Activated naive CD4-positive, alpha-beta T cell treated with anti-CD3 and anti-CD28 coated beads, Interleukin-2, amount 10 ng/mL, durations not matched to agents 7 days and 5 days (primary cell): ENCODE measurements at regions not wholly inside any gene's neighbourhood (a gene's known extent, or its start where the extent isn't known, plus 50 kb on each side); places are given as distances from the start of the nearest gene placed in this dataset.

ENCODE experiments used
- CTCF ChIA-PET: fragments of 350-600 bp; sonication (Branson Sonifier 250); formaldehyde crosslinking; loops from one replicate; lab custom pipeline; 2021; ENCODE audit warnings: antibody characterized with exemption; lab: Charles Lee
- DNase-seq: peaks from one replicate; pipeline ENCODE4 v3.0.0-alpha.2; 2020
- H3K27ac Mint-ChIP-seq: one replicate; pipeline ENCODE4 v1.8.0; 2021; ENCODE audit warnings: mild to moderate bottlenecking, moderate library complexity, mixed read lengths
- H3K27me3 Mint-ChIP-seq: one replicate; pipeline ENCODE4 v1.8.0; 2021; ENCODE audit warnings: mild to moderate bottlenecking, mixed read lengths
- H3K36me3 Mint-ChIP-seq: one replicate; pipeline ENCODE4 v1.8.0; 2021; ENCODE audit warnings: mixed read lengths
- H3K4me1 Mint-ChIP-seq: one replicate; pipeline ENCODE4 v1.8.0; 2021; ENCODE audit warnings: mixed read lengths
- H3K4me3 Mint-ChIP-seq: one replicate; pipeline ENCODE4 v1.8.0; 2021; ENCODE audit warnings: mild to moderate bottlenecking, moderate library complexity, mixed read lengths
- H3K9me3 Mint-ChIP-seq: one replicate; pipeline ENCODE4 v1.8.0; 2021; ENCODE audit warnings: mixed read lengths

- H3K4me1 Mint-ChIP-seq = no peaks in the 10 kb centered on the region
- H3K27ac Mint-ChIP-seq = no peak overlapping the region
- CTCF ChIA-PET = no interaction called here
- no peaks in the 10 kb centered on the region for H3K36me3 Mint-ChIP-seq
- no peak overlapping the region for H3K4me3 Mint-ChIP-seq
- H3K9me3 Mint-ChIP-seq = peaks cover 33% of the 10 kb centered on the region
- no peak for DNase-seq
- no peaks in the 10 kb centered on the region for H3K27me3 Mint-ChIP-seq
Observed at GRCh38 chr14:26163761-26164160, 434.1 kb downstream of the NOVA1 start.

GRCh38 chr14:26157517-26157916, 440.3 kb downstream of the NOVA1 start:
- Mint-ChIP-seq H3K27ac (no peak overlapping the region), H3K4me1 (no peaks in the 10 kb centered on the region), H3K9me3 (peaks cover 27% of the 10 kb centered on the region), H3K27me3 (no peaks in the 10 kb centered on the region), H3K36me3 (no peaks in the 10 kb centered on the region), H3K4me3 (no peak overlapping the region)
- no peak for DNase-seq
- CTCF ChIA-PET = no interaction called here

GRCh38 chr14:26143057-26143456, 454.8 kb downstream of the NOVA1 start:
- Mint-ChIP-seq H3K4me1 (no peaks in the 10 kb centered on the region), H3K36me3 (no peaks in the 10 kb centered on the region), H3K27ac (no peak overlapping the region), H3K9me3 (peaks cover 3% of the 10 kb centered on the region), H3K27me3 (no peaks in the 10 kb centered on the region), H3K4me3 (no peak overlapping the region)
- no peak for DNase-seq
- CTCF ChIA-PET = no interaction called here

- Mint-ChIP-seq H3K27me3 (no peaks in the 10 kb centered on the region), H3K4me3 (no peak overlapping the region), H3K36me3 (no peaks in the 10 kb centered on the region), H3K27ac (no peak overlapping the region), H3K4me1 (no peaks in the 10 kb centered on the region), H3K9me3 (peaks cover 6% of the 10 kb centered on the region)
- DNase-seq = no peak
- CTCF ChIA-PET = no interaction called here
Observed at GRCh38 chr14:26138764-26139445, 458.9 kb downstream of the NOVA1 start.

GRCh38 chr14:26137161-26137560, 460.7 kb downstream of the NOVA1 start:
- Mint-ChIP-seq H3K36me3 (no peaks in the 10 kb centered on the region), H3K4me1 (no peaks in the 10 kb centered on the region), H3K4me3 (no peak overlapping the region), H3K27ac (no peak overlapping the region), H3K9me3 (peaks cover 6% of the 10 kb centered on the region), H3K27me3 (no peaks in the 10 kb centered on the region)
- CTCF ChIA-PET = no interaction called here
- no peak for DNase-seq

GRCh38 chr14:26132061-26132645, 465.7 kb downstream of the NOVA1 start:
- H3K4me3 Mint-ChIP-seq = no peak overlapping the region
- CTCF ChIA-PET = no interaction called here
- no peak for DNase-seq
- no peaks in the 10 kb centered on the region for H3K4me1 Mint-ChIP-seq
- peaks cover 3% of the 10 kb centered on the region for H3K9me3 Mint-ChIP-seq
- no peaks in the 10 kb centered on the region for H3K36me3 Mint-ChIP-seq
- H3K27me3 Mint-ChIP-seq = no peaks in the 10 kb centered on the region
- no peak overlapping the region for H3K27ac Mint-ChIP-seq

- H3K27me3 Mint-ChIP-seq = no peaks in the 10 kb centered on the region
- H3K4me1 Mint-ChIP-seq = no peaks in the 10 kb centered on the region
- H3K27ac Mint-ChIP-seq = no peak overlapping the region
- no peaks in the 10 kb centered on the region for H3K36me3 Mint-ChIP-seq
- peaks cover 2% of the 10 kb centered on the region for H3K9me3 Mint-ChIP-seq
- CTCF ChIA-PET = no interaction called here
- DNase-seq = no peak
- H3K4me3 Mint-ChIP-seq = no peak overlapping the region
Observed at GRCh38 chr14:26130690-26131089, 467.1 kb downstream of the NOVA1 start.

GRCh38 chr14:26128931-26129671, 468.7 kb downstream of the NOVA1 start:
- H3K36me3 Mint-ChIP-seq = no peaks in the 10 kb centered on the region
- H3K27me3 Mint-ChIP-seq = no peaks in the 10 kb centered on the region
- no peak overlapping the region for H3K27ac Mint-ChIP-seq
- H3K9me3 Mint-ChIP-seq = no peaks in the 10 kb centered on the region
- DNase-seq = no peak
- H3K4me1 Mint-ChIP-seq = no peaks in the 10 kb centered on the region
- CTCF ChIA-PET = no interaction called here
- H3K4me3 Mint-ChIP-seq = no peak overlapping the region

GRCh38 chr14:26124896-26125438, 472.9 kb downstream of the NOVA1 start:
- Mint-ChIP-seq H3K27ac (no peak overlapping the region), H3K9me3 (no peaks in the 10 kb centered on the region), H3K27me3 (no peaks in the 10 kb centered on the region), H3K4me1 (no peaks in the 10 kb centered on the region), H3K36me3 (no peaks in the 10 kb centered on the region), H3K4me3 (no peak overlapping the region)
- CTCF ChIA-PET = no interaction called here
- no peak for DNase-seq

GRCh38 chr14:26123459-26123858, 474.4 kb downstream of the NOVA1 start:
- H3K27me3 Mint-ChIP-seq = no peaks in the 10 kb centered on the region
- CTCF ChIA-PET = no interaction called here
- H3K9me3 Mint-ChIP-seq = peaks cover 3% of the 10 kb centered on the region
- DNase-seq = no peak
- no peak overlapping the region for H3K27ac Mint-ChIP-seq
- no peaks in the 10 kb centered on the region for H3K4me1 Mint-ChIP-seq
- H3K4me3 Mint-ChIP-seq = no peak overlapping the region
- H3K36me3 Mint-ChIP-seq = no peaks in the 10 kb centered on the region

- DNase-seq = no peak
- no peak overlapping the region for H3K4me3 Mint-ChIP-seq
- peaks cover 5% of the 10 kb centered on the region for H3K9me3 Mint-ChIP-seq
- no peak overlapping the region for H3K27ac Mint-ChIP-seq
- CTCF ChIA-PET = no interaction called here
- no peaks in the 10 kb centered on the region for H3K27me3 Mint-ChIP-seq
- no peaks in the 10 kb centered on the region for H3K36me3 Mint-ChIP-seq
- H3K4me1 Mint-ChIP-seq = no peaks in the 10 kb centered on the region
Observed at GRCh38 chr14:26121181-26121580, 476.7 kb downstream of the NOVA1 start.

GRCh38 chr14:26113911-26114640, 483.8 kb downstream of the NOVA1 start:
- H3K27ac Mint-ChIP-seq = no peak overlapping the region
- DNase-seq = no peak
- CTCF ChIA-PET = interaction anchor here (0.7 kb wide), 1 partner anchor 87 kb away, joined by 3 read pairs; no protein-coding TSS in a partner anchor
- H3K4me1 Mint-ChIP-seq = no peaks in the 10 kb centered on the region
- no peaks in the 10 kb centered on the region for H3K36me3 Mint-ChIP-seq
- no peak overlapping the region for H3K4me3 Mint-ChIP-seq
- peaks cover 2% of the 10 kb centered on the region for H3K9me3 Mint-ChIP-seq
- H3K27me3 Mint-ChIP-seq = no peaks in the 10 kb centered on the region

- Mint-ChIP-seq H3K36me3 (no peaks in the 10 kb centered on the region), H3K9me3 (peaks cover 14% of the 10 kb centered on the region), H3K27me3 (no peaks in the 10 kb centered on the region), H3K4me1 (no peaks in the 10 kb centered on the region), H3K27ac (no peak overlapping the region), H3K4me3 (no peak overlapping the region)
- no peak for DNase-seq
- CTCF ChIA-PET = no interaction called here
Observed at GRCh38 chr14:26104717-26105116, 493.1 kb downstream of the NOVA1 start.

- no peak overlapping the region for H3K27ac Mint-ChIP-seq
- H3K9me3 Mint-ChIP-seq = peaks cover 8% of the 10 kb centered on the region
- H3K36me3 Mint-ChIP-seq = no peaks in the 10 kb centered on the region
- no peak for DNase-seq
- H3K27me3 Mint-ChIP-seq = no peaks in the 10 kb centered on the region
- no peaks in the 10 kb centered on the region for H3K4me1 Mint-ChIP-seq
- CTCF ChIA-PET = no interaction called here
- H3K4me3 Mint-ChIP-seq = no peak overlapping the region
Observed at GRCh38 chr14:26097852-26098251, 500.0 kb downstream of the NOVA1 start.
